SK-N-MC (cell line): ENCODE measurements at regions not wholly inside any gene's neighbourhood (a gene's known extent, or its start where the extent isn't known, plus 50 kb on each side); places are given as distances from the start of the nearest gene placed in this dataset.

Source experiments
- DNase-seq: peaks from one replicate; pipeline ENCODE4 v3.0.0-alpha.2; 2011; ENCODE audit warnings: low read depth, low spot score
- H3K27ac ChIP-seq: fragments of 200-600 bp; sonication (generic); 2 replicates; pipeline ENCODE4 v1.5.1; 2016; ENCODE audit warnings: mixed run types
- H3K36me3 ChIP-seq: fragments of 200-600 bp; sonication (generic); 2 replicates; pipeline ENCODE4 v1.6.1; 2017; ENCODE audit warnings: antibody characterized with exemption, low read length, mixed read lengths; ENCODE audit not compliant: insufficient read depth
- H3K4me3 ChIP-seq: fragments of 200-600 bp; sonication (generic); 2 replicates; pipeline ENCODE4 v1.5.1; 2016
- H3K9ac ChIP-seq: fragments of 200-600 bp; sonication (generic); 2 replicates; pipeline ENCODE4 v1.8.0; 2017; ENCODE audit warnings: mixed run types, mixed read lengths; ENCODE audit not compliant: insufficient read length
- H3K9me3 ChIP-seq: fragments of 200-600 bp; sonication (generic); 2 replicates; pipeline ENCODE4 v1.6.1; 2017; ENCODE audit warnings: low read depth, mild to moderate bottlenecking, antibody characterized with exemption, low read length, moderate library complexity, mixed read lengths
- EZH2 ChIP-seq: fragments of 200-600 bp; sonication (generic); IDR thresholded peaks from one replicate; pipeline ENCODE4 v1.6.1; 2017; ENCODE audit warnings: antibody characterized with exemption
- FOXP2 ChIP-seq: optimal IDR thresholded peaks from 2 replicates; pipeline ENCODE3; 2011; ENCODE audit warnings: mild to moderate bottlenecking, moderate library complexity; ENCODE audit not compliant: insufficient read depth; ENCODE audit errors: extremely low read length, control extremely low read depth
- POLR2AphosphoS5 ChIP-seq: IDR thresholded peaks from 2 replicates; pipeline ENCODE4 v1.6.1; 2012; ENCODE audit warnings: mild to moderate bottlenecking, low read depth, low read length, borderline replicate concordance

GRCh38 chr10:24008164-24009091 is 200.5 kb upstream of the KIAA1217 start:
- Histone ChIP-seq H3K27ac (peak overlapping the region; percentile 25; the same call in 1 of the 2 replicates), H3K36me3 (no peaks in the 10 kb centered on the region), H3K9me3 (no peaks in the 10 kb centered on the region), H3K9ac (no peak overlapping the region), H3K4me3 (no peak overlapping the region)
- TF ChIP-seq EZH2 = no peak
- no peak for TF ChIP-seq POLR2AphosphoS5
- TF ChIP-seq FOXP2 = no peak
- no peak for DNase-seq

GRCh38 chr10:24009115-24009514 is 199.8 kb upstream of the KIAA1217 start:
- H3K9ac ChIP-seq = no peak overlapping the region
- H3K27ac ChIP-seq = no peak overlapping the region
- H3K4me3 ChIP-seq = no peak overlapping the region
- H3K9me3 ChIP-seq = no peaks in the 10 kb centered on the region
- no peaks in the 10 kb centered on the region for H3K36me3 ChIP-seq
- TF ChIP-seq FOXP2 (no peak), EZH2 (no peak), POLR2AphosphoS5 (no peak)
- DNase-seq = no peak

- no peaks in the 10 kb centered on the region for H3K36me3 ChIP-seq
- H3K9me3 ChIP-seq = no peaks in the 10 kb centered on the region
- no peak overlapping the region for H3K4me3 ChIP-seq
- no peak overlapping the region for H3K27ac ChIP-seq
- no peak for DNase-seq
- H3K9ac ChIP-seq = no peak overlapping the region
- no peak for TF ChIP-seq FOXP2
- no peak for TF ChIP-seq POLR2AphosphoS5
- TF ChIP-seq EZH2 = no peak
Observed at GRCh38 chr10:24009736-24010135, 199.2 kb upstream of the KIAA1217 start.

GRCh38 chr10:24010436-24010970 is 198.4 kb upstream of the KIAA1217 start:
- H3K9me3 ChIP-seq = no peaks in the 10 kb centered on the region
- H3K9ac ChIP-seq = no peak overlapping the region
- DNase-seq = no peak
- no peaks in the 10 kb centered on the region for H3K36me3 ChIP-seq
- TF ChIP-seq POLR2AphosphoS5 = no peak
- TF ChIP-seq EZH2 = no peak
- no peak overlapping the region for H3K4me3 ChIP-seq
- H3K27ac ChIP-seq = no peak overlapping the region

- no peak for TF ChIP-seq FOXP2
- no peak for TF ChIP-seq EZH2
- TF ChIP-seq POLR2AphosphoS5 = no peak
- H3K4me3 ChIP-seq = no peak overlapping the region
- H3K36me3 ChIP-seq = no peaks in the 10 kb centered on the region
- H3K27ac ChIP-seq = no peak overlapping the region
- no peak for DNase-seq
- no peaks in the 10 kb centered on the region for H3K9me3 ChIP-seq
- H3K9ac ChIP-seq = no peak overlapping the region
Observed at GRCh38 chr10:24012249-24012803, 196.6 kb upstream of the KIAA1217 start.

- Histone ChIP-seq H3K4me3 (no peak overlapping the region), H3K27ac (no peak overlapping the region), H3K36me3 (no peaks in the 10 kb centered on the region), H3K9ac (no peak overlapping the region), H3K9me3 (no peaks in the 10 kb centered on the region)
- TF ChIP-seq EZH2 = no peak
- TF ChIP-seq FOXP2 = no peak
- TF ChIP-seq POLR2AphosphoS5 = no peak
- no peak for DNase-seq
Observed at GRCh38 chr10:24027107-24027506, 181.8 kb upstream of the KIAA1217 start.

- no peak for DNase-seq
- TF ChIP-seq EZH2 (no peak), POLR2AphosphoS5 (no peak), FOXP2 (no peak)
Observed at GRCh38 chr10:24034571-24034970, 174.4 kb upstream of the KIAA1217 start.

GRCh38 chr10:24035761-24036160 is 173.2 kb upstream of the KIAA1217 start:
- Histone ChIP-seq H3K9ac (no peak overlapping the region), H3K4me3 (no peak overlapping the region), H3K27ac (no peak overlapping the region), H3K9me3 (no peaks in the 10 kb centered on the region), H3K36me3 (no peaks in the 10 kb centered on the region)
- no peak for DNase-seq
- TF ChIP-seq POLR2AphosphoS5 (no peak), FOXP2 (no peak), EZH2 (no peak)

More at GRCh38 chr10:24034571-24034970, 174.4 kb upstream of the KIAA1217 start:
- H3K27ac ChIP-seq = no peak overlapping the region
- no peaks in the 10 kb centered on the region for H3K9me3 ChIP-seq
- H3K36me3 ChIP-seq = no peaks in the 10 kb centered on the region
- no peak overlapping the region for H3K4me3 ChIP-seq
- H3K9ac ChIP-seq = no peak overlapping the region
